Astrocyte (in vitro differentiated cells and primary cell): ENCODE measurements at regions not wholly inside any gene's neighbourhood (a gene's known extent, or its start where the extent isn't known, plus 50 kb on each side); places are given as distances from the start of the nearest gene placed in this dataset.

Experiments
- DNase-seq: peaks from one replicate; pipeline ENCODE4 v3.0.0-alpha.2; 2010; ENCODE audit warnings: low read depth
- FAIRE-seq: peaks from 2 replicates; lab custom pipeline; 2011; peaks lifted over from hg19 to GRCh38; lab: Jason Lieb, UNC
- H2AFZ ChIP-seq: 2 replicates; pipeline ENCODE4 v1.6.0; 2012; ENCODE audit warnings: low read depth, low read length, inconsistent platforms
- H3K27ac ChIP-seq: 2 replicates; pipeline ENCODE4 v1.5.1; 2011; ENCODE audit warnings: low read depth, low read length, inconsistent platforms
- H3K27me3 ChIP-seq: 2 replicates; pipeline ENCODE4 v1.6.0; 2011; ENCODE audit warnings: low read length, inconsistent platforms; ENCODE audit not compliant: insufficient read depth
- H3K36me3 ChIP-seq: 2 replicates; pipeline ENCODE4 v1.5.1; 2011; ENCODE audit warnings: low read length, inconsistent platforms; ENCODE audit not compliant: insufficient read depth
- H3K4me1 ChIP-seq: 2 replicates; pipeline ENCODE4 v1.5.1; 2011; ENCODE audit warnings: low read length, inconsistent platforms; ENCODE audit not compliant: insufficient read depth
- H3K4me2 ChIP-seq: 2 replicates; pipeline ENCODE4 v1.6.0; 2012; ENCODE audit warnings: low read length, inconsistent platforms
- H3K4me3 ChIP-seq: 2 replicates; pipeline ENCODE4 v1.5.1; 2011; ENCODE audit warnings: low read depth, mild to moderate bottlenecking, low read length, inconsistent platforms; ENCODE audit not compliant: insufficient read depth
- H3K79me2 ChIP-seq: 2 replicates; pipeline ENCODE4 v1.6.0; 2012; ENCODE audit warnings: mild to moderate bottlenecking, low read length, inconsistent platforms; ENCODE audit not compliant: insufficient read depth
- H3K9ac ChIP-seq: 2 replicates; pipeline ENCODE4 v1.6.0; 2012; ENCODE audit warnings: mild to moderate bottlenecking, low read length, inconsistent platforms
- H3K9me3 ChIP-seq: 2 replicates; pipeline ENCODE4 v1.5.1; 2012; ENCODE audit warnings: low read depth, mild to moderate bottlenecking, low read length, inconsistent platforms; ENCODE audit not compliant: insufficient read depth
- H4K20me1 ChIP-seq: 2 replicates; pipeline ENCODE4 v1.6.0; 2012; ENCODE audit warnings: low read length, inconsistent platforms; ENCODE audit not compliant: insufficient read depth
- H3K27ac Mint-ChIP-seq: one replicate; pipeline ENCODE4 v1.8.0; 2021; ENCODE audit warnings: mild to moderate bottlenecking, mixed read lengths; ENCODE audit not compliant: unreplicated experiment
- H3K27me3 Mint-ChIP-seq: one replicate; pipeline ENCODE4 v1.8.0; 2021; ENCODE audit warnings: low read depth, mixed read lengths; ENCODE audit not compliant: unreplicated experiment
- H3K36me3 Mint-ChIP-seq: one replicate; pipeline ENCODE4 v1.8.0; 2021; ENCODE audit warnings: low read depth, mixed read lengths; ENCODE audit not compliant: unreplicated experiment
- H3K4me1 Mint-ChIP-seq: one replicate; pipeline ENCODE4 v1.8.0; 2021; ENCODE audit warnings: low read depth, mixed read lengths; ENCODE audit not compliant: unreplicated experiment
- H3K4me3 Mint-ChIP-seq: one replicate; pipeline ENCODE4 v1.8.0; 2021; ENCODE audit warnings: mild to moderate bottlenecking, moderate library complexity, mixed read lengths; ENCODE audit not compliant: unreplicated experiment
- H3K9me3 Mint-ChIP-seq: one replicate; pipeline ENCODE4 v1.8.0; 2021; ENCODE audit warnings: mild to moderate bottlenecking, mixed read lengths; ENCODE audit not compliant: unreplicated experiment
- CTCF ChIP-seq: IDR thresholded peaks from 2 replicates; pipeline ENCODE4 v1.5.1; 2011; ENCODE audit warnings: low read depth, mild to moderate bottlenecking, inconsistent platforms, low read length, moderate library complexity; ENCODE audit not compliant: insufficient read depth
- EZH2 ChIP-seq: IDR thresholded peaks from 2 replicates; pipeline ENCODE4 v1.6.1; 2012; ENCODE audit warnings: mild to moderate bottlenecking, low read length, inconsistent platforms; ENCODE audit not compliant: insufficient read depth

- no peak for TF ChIP-seq CTCF
- no peak for TF ChIP-seq EZH2
- Histone ChIP-seq H3K4me2 (no peak overlapping the region), H3K27me3 (no peaks in the 10 kb centered on the region), H3K4me1 (no peaks in the 10 kb centered on the region), H3K4me3 (no peak overlapping the region), H3K9ac (no peak overlapping the region), H2AFZ (no peak overlapping the region), H3K27ac (no peak overlapping the region), H3K79me2 (no peaks in the 10 kb centered on the region), H3K36me3 (no peaks in the 10 kb centered on the region), H4K20me1 (no peaks in the 10 kb centered on the region), H3K9me3 (no peaks in the 10 kb centered on the region)
- Mint-ChIP-seq H3K27ac (no peak overlapping the region), H3K9me3 (peaks cover under 1% of the 10 kb centered on the region), H3K4me3 (no peak overlapping the region), H3K36me3 (no peaks in the 10 kb centered on the region), H3K4me1 (peaks cover 2% of the 10 kb centered on the region), H3K27me3 (no peaks in the 10 kb centered on the region)
- FAIRE-seq (no peak), DNase-seq (no peak)
Measured at GRCh38 chr12:13583630-13584029, 387.1 kb downstream of the EMP1 start.

- DNase-seq = no peak
- Histone ChIP-seq H3K4me1 (no peaks in the 10 kb centered on the region), H2AFZ (no peak overlapping the region), H3K36me3 (no peaks in the 10 kb centered on the region), H3K9me3 (no peaks in the 10 kb centered on the region), H3K27ac (no peak overlapping the region), H3K4me3 (no peak overlapping the region), H3K27me3 (no peaks in the 10 kb centered on the region), H3K79me2 (no peaks in the 10 kb centered on the region), H4K20me1 (no peaks in the 10 kb centered on the region), H3K9ac (no peak overlapping the region), H3K4me2 (no peak overlapping the region)
- Mint-ChIP-seq H3K27me3 (no peaks in the 10 kb centered on the region), H3K4me1 (no peaks in the 10 kb centered on the region), H3K36me3 (no peaks in the 10 kb centered on the region), H3K27ac (no peak overlapping the region), H3K9me3 (peaks cover 2% of the 10 kb centered on the region), H3K4me3 (no peak overlapping the region)
- no peak for TF ChIP-seq CTCF
- TF ChIP-seq EZH2 = no peak
- FAIRE-seq = no peak
Measured at GRCh38 chr12:13582421-13582820, 385.9 kb downstream of the EMP1 start.

DNA sequence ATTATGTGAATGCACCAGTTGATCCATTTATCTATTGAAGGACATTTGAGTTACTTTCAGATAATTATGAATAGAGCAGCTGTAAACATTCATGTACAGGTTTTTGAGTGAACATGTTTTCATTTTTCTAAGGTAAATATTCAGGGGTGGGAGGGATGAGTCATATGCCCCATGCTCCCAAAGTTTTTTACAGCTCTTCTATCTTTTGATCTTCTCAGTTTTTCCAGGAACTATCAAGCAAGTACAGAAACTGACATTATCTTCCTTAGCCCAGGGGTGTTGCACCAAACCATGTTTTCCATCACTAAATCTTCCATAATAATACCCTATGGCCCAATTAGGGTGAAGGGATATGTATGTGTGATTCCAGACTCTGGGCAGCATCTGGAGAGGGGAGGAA is 384.5 kb downstream of the EMP1 start:
- H3K27ac ChIP-seq = no peak overlapping the region
- H3K9ac ChIP-seq = no peak overlapping the region
- Mint-ChIP-seq H3K27me3 (no peaks in the 10 kb centered on the region), H3K27ac (no peak overlapping the region), H3K4me3 (no peak overlapping the region), H3K4me1 (no peaks in the 10 kb centered on the region), H3K9me3 (peaks cover 2% of the 10 kb centered on the region), H3K36me3 (no peaks in the 10 kb centered on the region)
- DNase-seq = no peak
- TF ChIP-seq EZH2 (no peak), CTCF (no peak)
- H2AFZ ChIP-seq = no peak overlapping the region
- no peaks in the 10 kb centered on the region for H3K4me1 ChIP-seq
- no peak overlapping the region for H3K4me3 ChIP-seq
- H3K4me2 ChIP-seq = no peak overlapping the region
- no peaks in the 10 kb centered on the region for H3K36me3 ChIP-seq
- no peak for FAIRE-seq
- H4K20me1 ChIP-seq = no peaks in the 10 kb centered on the region
- H3K27me3 ChIP-seq = no peaks in the 10 kb centered on the region
- H3K79me2 ChIP-seq = no peaks in the 10 kb centered on the region
- H3K9me3 ChIP-seq = no peaks in the 10 kb centered on the region
